ENCODE measurements at regions not wholly inside any gene's neighbourhood (a gene's known extent, or its start where the extent isn't known, plus 50 kb on each side); places are given as distances from the start of the nearest gene placed in this dataset.

- TF ChIP-seq POLR2A (IDR thresholded peaks at IDR 0.05; ENCODE audit: low read depth, low read length) = no peak
- TF ChIP-seq POLR2AphosphoS5 (IDR thresholded peaks at IDR 0.05; ENCODE audit: insufficient read depth, low read depth, low read length) = no peak
- no peak for TF ChIP-seq CTCF (IDR thresholded peaks at IDR 0.05; ENCODE audit: extremely low read depth in 1 of 2, insufficient read depth in 1 of 2, low read depth in 1 of 2, low read length in 2 of 2)
- TF ChIP-seq GATA2 (IDR thresholded peaks at IDR 0.05; ENCODE audit: insufficient read depth, insufficient read length, low read depth, low read length) = no peak
- TF ChIP-seq MYC (IDR thresholded peaks at IDR 0.05; ENCODE audit: low read depth, low read length) = no peak
- TF ChIP-seq EZH2 (IDR thresholded peaks at IDR 0.05; ENCODE audit: borderline replicate concordance, low read depth, low read length, severe bottlenecking) = no peak
- no peak for TF ChIP-seq FOS (IDR thresholded peaks at IDR 0.05; ENCODE audit: borderline replicate concordance, insufficient read depth, low read length)
Observed at GRCh38 chr3:25913179-25913578, 123.3 kb downstream of the OXSM start.

All from endothelial cell of umbilical vein (primary cell).